ENCODE measurements at regions not wholly inside any gene's neighbourhood (a gene's known extent, or its start where the extent isn't known, plus 50 kb on each side); places are given as distances from the start of the nearest gene placed in this dataset.

DNA sequence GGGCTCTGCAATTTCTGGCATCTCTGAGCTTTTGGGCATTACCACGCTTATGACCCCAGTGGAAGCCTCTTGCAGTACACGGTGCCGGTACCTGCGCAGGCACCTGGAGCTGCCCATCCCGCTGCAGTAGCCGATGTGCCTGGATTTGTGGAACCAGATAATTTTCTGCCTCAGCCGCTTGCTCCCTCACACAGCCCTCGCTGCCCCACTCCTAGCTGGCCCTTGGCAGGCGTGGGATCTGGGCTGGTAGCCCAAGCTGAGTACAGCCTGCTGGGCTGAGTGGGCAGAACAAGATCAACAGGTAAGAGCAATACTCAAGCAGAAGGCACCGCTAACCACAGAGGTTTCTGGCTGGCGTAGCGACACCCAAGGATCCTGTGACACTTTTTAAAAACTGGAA lies 1808.8 kb upstream of the ACO1 start:
- TF ChIP-seq, protein P1, sequence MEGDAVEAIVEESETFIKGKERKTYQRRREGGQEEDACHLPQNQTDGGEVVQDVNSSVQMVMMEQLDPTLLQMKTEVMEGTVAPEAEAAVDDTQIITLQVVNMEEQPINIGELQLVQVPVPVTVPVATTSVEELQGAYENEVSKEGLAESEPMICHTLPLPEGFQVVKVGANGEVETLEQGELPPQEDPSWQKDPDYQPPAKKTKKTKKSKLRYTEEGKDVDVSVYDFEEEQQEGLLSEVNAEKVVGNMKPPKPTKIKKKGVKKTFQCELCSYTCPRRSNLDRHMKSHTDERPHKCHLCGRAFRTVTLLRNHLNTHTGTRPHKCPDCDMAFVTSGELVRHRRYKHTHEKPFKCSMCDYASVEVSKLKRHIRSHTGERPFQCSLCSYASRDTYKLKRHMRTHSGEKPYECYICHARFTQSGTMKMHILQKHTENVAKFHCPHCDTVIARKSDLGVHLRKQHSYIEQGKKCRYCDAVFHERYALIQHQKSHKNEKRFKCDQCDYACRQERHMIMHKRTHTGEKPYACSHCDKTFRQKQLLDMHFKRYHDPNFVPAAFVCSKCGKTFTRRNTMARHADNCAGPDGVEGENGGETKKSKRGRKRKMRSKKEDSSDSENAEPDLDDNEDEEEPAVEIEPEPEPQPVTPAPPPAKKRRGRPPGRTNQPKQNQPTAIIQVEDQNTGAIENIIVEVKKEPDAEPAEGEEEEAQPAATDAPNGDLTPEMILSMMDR (IDR thresholded peaks at IDR 0.05): no peak
- TF ChIP-seq POLR2A (IDR thresholded peaks at IDR 0.05): no peak

Measured in thyroid gland (tissue), 4 donors.